Lower lobe of right lung (tissue), 2 donors: ENCODE measurements at regions not wholly inside any gene's neighbourhood (a gene's known extent, or its start where the extent isn't known, plus 50 kb on each side); places are given as distances from the start of the nearest gene placed in this dataset.
"Not testable (repeated sequence)": the region's sequence is repeated elsewhere in the genome, so short reads cannot be mapped to it uniquely, and the experiment has no call there.

Experiments used
- ATAC-seq, 2 donors: fragments of 200-7000 bp; cut with Tn5 transposase; one replicate each; pipeline ENCODE4 v1.9.1; 2020 to 2022; ENCODE audit warnings: mild to moderate bottlenecking in 2 of 2, moderate library complexity in 2 of 2
- DNase-seq: peaks from one replicate; pipeline ENCODE4 v3.0.0-alpha.2; 2020
- H3K27ac ChIP-seq: fragments of 200-600 bp; one replicate; pipeline ENCODE4 v1.8.0; 2022
- H3K27me3 ChIP-seq: fragments of 200-600 bp; one replicate; pipeline ENCODE4 v1.8.0; 2022; ENCODE audit warnings: low read depth
- H3K36me3 ChIP-seq: fragments of 200-600 bp; one replicate; pipeline ENCODE4 v1.8.0; 2022; ENCODE audit warnings: mild to moderate bottlenecking
- H3K4me1 ChIP-seq: fragments of 200-600 bp; one replicate; pipeline ENCODE4 v1.8.0; 2022
- H3K4me3 ChIP-seq: fragments of 200-600 bp; one replicate; pipeline ENCODE4 v1.8.0; 2022; ENCODE audit warnings: mild to moderate bottlenecking
- H3K9me3 ChIP-seq: fragments of 200-600 bp; one replicate; pipeline ENCODE4 v1.8.0; 2022
- CTCF ChIP-seq: fragments of 200-600 bp; IDR thresholded peaks from one replicate; pipeline ENCODE4 v1.8.0; 2022; ENCODE audit warnings: antibody characterized with exemption, mild to moderate bottlenecking
- intact Hi-C: fragments of 100-400 bp; cut with DNase I; formaldehyde crosslinking; loops from one replicate; pipeline ENCODE4 v1.11.0; 2022
- donor health status: DM: no; HTN: yes; CAD: no; lungs with severe emphysema.

GRCh38 chr12:68435816-68436215, 103.7 kb upstream of the MDM1 start:
- TF ChIP-seq CTCF = no peak
- Histone ChIP-seq H3K27me3 (no peaks in the 10 kb centered on the region), H3K9me3 (peaks cover 7% of the 10 kb centered on the region), H3K4me1 (no peaks in the 10 kb centered on the region), H3K36me3 (no peaks in the 10 kb centered on the region), H3K27ac (no peak overlapping the region), H3K4me3 (no peak overlapping the region)
- intact Hi-C loops = no loop called here
- no peak for ATAC-seq
- DNase-seq = no peak

- TF ChIP-seq CTCF = no peak
- no peak overlapping the region for H3K27ac ChIP-seq
- no peaks in the 10 kb centered on the region for H3K4me1 ChIP-seq
- no peak overlapping the region for H3K4me3 ChIP-seq
- ATAC-seq (no peak), DNase-seq (no peak)
- peaks cover 7% of the 10 kb centered on the region for H3K9me3 ChIP-seq
- H3K27me3 ChIP-seq = no peaks in the 10 kb centered on the region
- no peaks in the 10 kb centered on the region for H3K36me3 ChIP-seq
- intact Hi-C loops = no loop called here
Measured at GRCh38 chr12:68438601-68439000, 106.4 kb upstream of the MDM1 start.

- H3K27ac ChIP-seq = no peak overlapping the region
- TF ChIP-seq CTCF = no peak
Measured at GRCh38 chr12:68439368-68440045, 107.3 kb upstream of the MDM1 start.

GRCh38 chr12:68440068-68440581, 108.0 kb upstream of the MDM1 start:
- Histone ChIP-seq H3K27ac (no peak overlapping the region), H3K27me3 (no peaks in the 10 kb centered on the region), H3K9me3 (peaks cover 7% of the 10 kb centered on the region), H3K4me3 (no peak overlapping the region), H3K36me3 (no peaks in the 10 kb centered on the region), H3K4me1 (no peaks in the 10 kb centered on the region)
- no peak for TF ChIP-seq CTCF
- ATAC-seq = no peak
- intact Hi-C loops = no loop called here
- no peak for DNase-seq

More at GRCh38 chr12:68439368-68440045, 107.3 kb upstream of the MDM1 start:
- DNase-seq = no peak
- no peaks in the 10 kb centered on the region for H3K36me3 ChIP-seq
- H3K27me3 ChIP-seq = no peaks in the 10 kb centered on the region
- intact Hi-C loops = no loop called here
- ATAC-seq = no peak
- H3K9me3 ChIP-seq = peaks cover 7% of the 10 kb centered on the region
- no peaks in the 10 kb centered on the region for H3K4me1 ChIP-seq
- H3K4me3 ChIP-seq = no peak overlapping the region

- intact Hi-C loops = no loop called here
- Histone ChIP-seq H3K36me3 (no peaks in the 10 kb centered on the region), H3K4me3 (no peak overlapping the region), H3K4me1 (peaks cover 2% of the 10 kb centered on the region), H3K27me3 (no peaks in the 10 kb centered on the region), H3K27ac (no peak overlapping the region), H3K9me3 (no peaks in the 10 kb centered on the region)
- no peak for DNase-seq
- no peak for ATAC-seq
- TF ChIP-seq CTCF = no peak
Measured at GRCh38 chr12:68441167-68441566, 109.0 kb upstream of the MDM1 start.

- H3K27ac ChIP-seq, DNase-seq, ATAC-seq, H3K4me3 ChIP-seq, intact Hi-C loops, H3K36me3 ChIP-seq, H3K27me3 ChIP-seq, H3K9me3 ChIP-seq: not testable (repeated sequence)
- H3K4me1 ChIP-seq = peaks cover 15% of the 10 kb centered on the region
Measured at GRCh38 chr12:68442353-68442972, 110.3 kb upstream of the MDM1 start.

- H3K36me3 ChIP-seq, H3K4me3 ChIP-seq, ATAC-seq, H3K9me3 ChIP-seq, H3K27ac ChIP-seq, DNase-seq, intact Hi-C loops, H3K27me3 ChIP-seq: not testable (repeated sequence)
- H3K4me1 ChIP-seq = peaks cover 20% of the 10 kb centered on the region
Measured at GRCh38 chr12:68443695-68444094, 111.5 kb upstream of the MDM1 start.
